Stomach (tissue), 4 donors: ENCODE measurements at regions not wholly inside any gene's neighbourhood (a gene's known extent, or its start where the extent isn't known, plus 50 kb on each side); places are given as distances from the start of the nearest gene placed in this dataset.

ENCODE experiments used
- POLR2A ChIP-seq, 4 donors: fragments of 450-650 bp; IDR thresholded peaks; one replicate each; pipeline ENCODE4 v1.6.1; 2016; ENCODE audit warnings: antibody characterized with exemption in 4 of 4, control low read depth in 2 of 4, mild to moderate bottlenecking in 1 of 4, moderate library complexity in 1 of 4
- TF ChIP-seq, protein P1 (sequence below), 7 experiments: fragments of 450-650 bp in 4 of 7; fragments of 200-600 bp in 3 of 7; sonication (generic) in 3 of 7; IDR thresholded peaks; one replicate each; pipeline ENCODE4 v1.5.1; 2016 to 2019; ENCODE audit warnings: antibody characterized with exemption in 7 of 7, control low read depth in 2 of 7, mild to moderate bottlenecking in 1 of 7

DNA sequence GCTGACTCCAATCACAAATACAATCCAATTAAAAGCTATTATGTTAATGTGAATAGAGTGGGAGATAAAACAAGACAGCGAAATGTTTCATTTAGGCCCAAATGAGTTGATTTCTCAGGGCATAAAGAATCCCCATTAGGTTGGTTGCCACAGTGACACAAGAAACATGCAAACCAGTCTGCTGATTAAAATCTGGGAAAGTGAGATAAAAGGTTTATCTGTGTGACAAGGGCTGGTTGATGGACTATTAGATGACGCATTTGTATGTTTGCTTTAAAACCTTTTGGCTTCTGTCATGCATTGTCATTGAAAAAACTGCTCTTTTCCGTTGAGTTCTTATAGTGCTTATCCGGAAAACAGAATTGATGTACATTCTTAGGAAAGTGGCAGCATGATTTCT lies 658.2 kb downstream of the GATA3 start:
- TF ChIP-seq, protein P1, sequence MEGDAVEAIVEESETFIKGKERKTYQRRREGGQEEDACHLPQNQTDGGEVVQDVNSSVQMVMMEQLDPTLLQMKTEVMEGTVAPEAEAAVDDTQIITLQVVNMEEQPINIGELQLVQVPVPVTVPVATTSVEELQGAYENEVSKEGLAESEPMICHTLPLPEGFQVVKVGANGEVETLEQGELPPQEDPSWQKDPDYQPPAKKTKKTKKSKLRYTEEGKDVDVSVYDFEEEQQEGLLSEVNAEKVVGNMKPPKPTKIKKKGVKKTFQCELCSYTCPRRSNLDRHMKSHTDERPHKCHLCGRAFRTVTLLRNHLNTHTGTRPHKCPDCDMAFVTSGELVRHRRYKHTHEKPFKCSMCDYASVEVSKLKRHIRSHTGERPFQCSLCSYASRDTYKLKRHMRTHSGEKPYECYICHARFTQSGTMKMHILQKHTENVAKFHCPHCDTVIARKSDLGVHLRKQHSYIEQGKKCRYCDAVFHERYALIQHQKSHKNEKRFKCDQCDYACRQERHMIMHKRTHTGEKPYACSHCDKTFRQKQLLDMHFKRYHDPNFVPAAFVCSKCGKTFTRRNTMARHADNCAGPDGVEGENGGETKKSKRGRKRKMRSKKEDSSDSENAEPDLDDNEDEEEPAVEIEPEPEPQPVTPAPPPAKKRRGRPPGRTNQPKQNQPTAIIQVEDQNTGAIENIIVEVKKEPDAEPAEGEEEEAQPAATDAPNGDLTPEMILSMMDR (IDR thresholded peaks at IDR 0.05): no peak
- TF ChIP-seq POLR2A (IDR thresholded peaks at IDR 0.05): no peak
